Neural progenitor cell (in vitro differentiated cells): ENCODE measurements at regions not wholly inside any gene's neighbourhood (a gene's known extent, or its start where the extent isn't known, plus 50 kb on each side); places are given as distances from the start of the nearest gene placed in this dataset.

Experiments
- EZH2 ChIP-seq: fragments of 200-600 bp; sonication (generic); IDR thresholded peaks from 2 replicates; pipeline ENCODE4 v1.6.1; 2017; ENCODE audit warnings: antibody characterized with exemption, mild to moderate bottlenecking, moderate library complexity
- EZH2phosphoT487 ChIP-seq: fragments of 200-600 bp; sonication (generic); IDR thresholded peaks from 2 replicates; pipeline ENCODE4 v1.6.1; 2017; ENCODE audit warnings: antibody characterized with exemption
- TF ChIP-seq, protein P1 (sequence below): fragments of 200-600 bp; sonication (generic); IDR thresholded peaks from 2 replicates; pipeline ENCODE4 v1.5.1; 2017; ENCODE audit warnings: antibody characterized with exemption, mild to moderate bottlenecking

DNA sequence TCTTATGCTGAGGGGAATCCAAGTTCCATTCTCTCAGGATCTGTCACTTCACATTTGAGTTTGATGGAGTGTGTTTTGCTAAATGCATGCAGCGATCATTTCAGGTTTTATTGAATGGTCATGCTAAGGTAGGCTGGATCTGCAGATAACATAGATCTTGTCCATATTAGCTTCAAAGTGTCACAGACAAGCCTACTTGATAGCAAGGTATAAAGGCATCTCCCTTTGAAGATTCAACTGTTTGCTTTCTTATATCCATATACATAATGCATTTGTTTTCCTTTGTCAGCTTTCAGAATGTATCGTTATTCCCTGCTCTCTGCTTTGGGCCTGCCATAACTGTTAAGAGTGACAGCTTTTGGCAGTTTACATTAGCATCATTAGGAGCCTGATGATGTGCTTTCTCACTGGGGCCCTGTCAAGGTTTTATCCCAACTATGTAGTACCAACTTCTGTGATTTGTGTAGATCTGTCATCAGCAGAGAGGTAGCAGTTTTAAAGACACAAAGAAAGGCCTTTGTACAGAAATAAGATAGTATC is 604.3 kb upstream of the CDH7 start:
- TF ChIP-seq, protein P1, sequence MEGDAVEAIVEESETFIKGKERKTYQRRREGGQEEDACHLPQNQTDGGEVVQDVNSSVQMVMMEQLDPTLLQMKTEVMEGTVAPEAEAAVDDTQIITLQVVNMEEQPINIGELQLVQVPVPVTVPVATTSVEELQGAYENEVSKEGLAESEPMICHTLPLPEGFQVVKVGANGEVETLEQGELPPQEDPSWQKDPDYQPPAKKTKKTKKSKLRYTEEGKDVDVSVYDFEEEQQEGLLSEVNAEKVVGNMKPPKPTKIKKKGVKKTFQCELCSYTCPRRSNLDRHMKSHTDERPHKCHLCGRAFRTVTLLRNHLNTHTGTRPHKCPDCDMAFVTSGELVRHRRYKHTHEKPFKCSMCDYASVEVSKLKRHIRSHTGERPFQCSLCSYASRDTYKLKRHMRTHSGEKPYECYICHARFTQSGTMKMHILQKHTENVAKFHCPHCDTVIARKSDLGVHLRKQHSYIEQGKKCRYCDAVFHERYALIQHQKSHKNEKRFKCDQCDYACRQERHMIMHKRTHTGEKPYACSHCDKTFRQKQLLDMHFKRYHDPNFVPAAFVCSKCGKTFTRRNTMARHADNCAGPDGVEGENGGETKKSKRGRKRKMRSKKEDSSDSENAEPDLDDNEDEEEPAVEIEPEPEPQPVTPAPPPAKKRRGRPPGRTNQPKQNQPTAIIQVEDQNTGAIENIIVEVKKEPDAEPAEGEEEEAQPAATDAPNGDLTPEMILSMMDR = no peak
- no peak for TF ChIP-seq EZH2
- no peak for TF ChIP-seq EZH2phosphoT487
